ENCODE measurements at regions not wholly inside any gene's neighbourhood (a gene's known extent, or its start where the extent isn't known, plus 50 kb on each side); places are given as distances from the start of the nearest gene placed in this dataset.
"Not testable (repeated sequence)": the region's sequence is repeated elsewhere in the genome, so short reads cannot be mapped to it uniquely, and the experiment has no call there.

DNA sequence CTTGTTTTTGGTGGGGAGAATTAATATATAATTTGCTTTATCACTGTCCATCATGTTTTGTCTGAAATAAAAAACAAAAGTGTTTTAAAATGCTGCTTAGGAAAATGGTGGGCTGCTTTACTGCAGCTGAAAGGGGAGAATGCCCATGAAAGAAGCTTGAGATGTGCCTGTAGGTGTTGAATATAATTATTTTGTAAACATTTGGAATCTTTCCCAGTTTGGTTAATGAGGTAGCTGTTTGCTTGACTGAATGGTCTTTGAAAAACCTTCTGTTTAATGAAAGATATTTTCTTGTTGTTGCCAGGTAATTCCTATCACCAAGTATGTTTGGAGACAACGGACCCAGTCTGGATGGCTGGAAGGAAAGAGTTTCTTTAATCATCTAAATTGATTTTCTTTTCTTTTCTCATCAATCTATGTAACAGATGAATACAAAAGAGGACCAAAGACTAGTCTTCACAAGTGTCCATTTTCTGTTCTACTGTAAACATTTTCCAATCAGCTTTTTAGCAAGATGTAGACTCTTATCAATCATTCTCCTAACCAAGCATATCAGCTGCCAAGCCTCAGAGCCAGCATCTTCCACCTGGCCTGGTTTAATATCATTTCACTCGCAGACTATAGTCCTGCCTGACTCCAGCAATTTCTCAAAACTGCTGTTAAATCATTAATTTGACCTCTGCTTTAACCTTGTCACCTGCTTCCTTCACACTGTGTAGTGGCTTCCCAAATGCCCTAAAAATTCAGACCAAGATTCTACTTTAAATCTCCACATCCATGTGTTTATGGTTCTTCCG is 441.2 kb upstream of the CHD1 start:
- Mint-ChIP-seq H3K4me1 (no peaks in the 10 kb centered on the region), H3K9me3 (peaks cover 5% of the 10 kb centered on the region), H3K27ac (no peak overlapping the region), H3K36me3 (no peaks in the 10 kb centered on the region), H3K4me3 (no peak overlapping the region), H3K27me3 (no peaks in the 10 kb centered on the region)
- POLR2A ChIA-PET, result no interaction called here
- DNase-seq (no peak), ATAC-seq (ENCODE audit: low read depth) (no peak)

GRCh38 chr5:99368726-99369125 is 439.9 kb upstream of the CHD1 start:
- Mint-ChIP-seq H3K9me3 (peaks cover 5% of the 10 kb centered on the region), H3K4me1 (no peaks in the 10 kb centered on the region), H3K36me3 (no peaks in the 10 kb centered on the region), H3K27ac (no peak overlapping the region), H3K27me3 (no peaks in the 10 kb centered on the region), H3K4me3 (no peak overlapping the region)
- ATAC-seq (ENCODE audit: low read depth) (no peak), DNase-seq (no peak)
- POLR2A ChIA-PET, result no interaction called here

- ATAC-seq (ENCODE audit: low read depth) (no peak), DNase-seq (no peak)
- H3K27ac Mint-ChIP-seq, result no peak overlapping the region
- H3K9me3 Mint-ChIP-seq, result peaks cover 2% of the 10 kb centered on the region
- POLR2A ChIA-PET, result no interaction called here
- no peaks in the 10 kb centered on the region for H3K36me3 Mint-ChIP-seq
- H3K4me3 Mint-ChIP-seq, result no peak overlapping the region
- H3K27me3 Mint-ChIP-seq, result no peaks in the 10 kb centered on the region
- no peaks in the 10 kb centered on the region for H3K4me1 Mint-ChIP-seq
Measured at GRCh38 chr5:99355881-99356280, 427.1 kb upstream of the CHD1 start.

GRCh38 chr5:99349787-99350186 is 421.0 kb upstream of the CHD1 start:
- DNase-seq (no peak), ATAC-seq (ENCODE audit: low read depth) (no peak)
- no peak overlapping the region for H3K4me3 Mint-ChIP-seq
- H3K27ac Mint-ChIP-seq, result no peak overlapping the region
- no peaks in the 10 kb centered on the region for H3K27me3 Mint-ChIP-seq
- peaks cover 2% of the 10 kb centered on the region for H3K9me3 Mint-ChIP-seq
- no peaks in the 10 kb centered on the region for H3K4me1 Mint-ChIP-seq
- POLR2A ChIA-PET, result no interaction called here
- H3K36me3 Mint-ChIP-seq, result no peaks in the 10 kb centered on the region

- POLR2A ChIA-PET, result no interaction called here
- no peaks in the 10 kb centered on the region for H3K9me3 Mint-ChIP-seq
- H3K4me1 Mint-ChIP-seq, result no peaks in the 10 kb centered on the region
- no peaks in the 10 kb centered on the region for H3K36me3 Mint-ChIP-seq
- H3K27me3 Mint-ChIP-seq, result no peaks in the 10 kb centered on the region
- DNase-seq (no peak), ATAC-seq (ENCODE audit: low read depth) (no peak)
- H3K4me3 Mint-ChIP-seq, result no peak overlapping the region
- no peak overlapping the region for H3K27ac Mint-ChIP-seq
Measured at GRCh38 chr5:99348597-99348996, 419.8 kb upstream of the CHD1 start.

- H3K4me3 Mint-ChIP-seq; H3K27me3 Mint-ChIP-seq; POLR2A ChIA-PET; H3K27ac Mint-ChIP-seq; H3K4me1 Mint-ChIP-seq; H3K36me3 Mint-ChIP-seq; ATAC-seq (ENCODE audit: low read depth); DNase-seq: not testable (repeated sequence)
- H3K9me3 Mint-ChIP-seq, result peaks cover 16% of the 10 kb centered on the region
Measured at GRCh38 chr5:99339758-99340157, 411.0 kb upstream of the CHD1 start.

DNA sequence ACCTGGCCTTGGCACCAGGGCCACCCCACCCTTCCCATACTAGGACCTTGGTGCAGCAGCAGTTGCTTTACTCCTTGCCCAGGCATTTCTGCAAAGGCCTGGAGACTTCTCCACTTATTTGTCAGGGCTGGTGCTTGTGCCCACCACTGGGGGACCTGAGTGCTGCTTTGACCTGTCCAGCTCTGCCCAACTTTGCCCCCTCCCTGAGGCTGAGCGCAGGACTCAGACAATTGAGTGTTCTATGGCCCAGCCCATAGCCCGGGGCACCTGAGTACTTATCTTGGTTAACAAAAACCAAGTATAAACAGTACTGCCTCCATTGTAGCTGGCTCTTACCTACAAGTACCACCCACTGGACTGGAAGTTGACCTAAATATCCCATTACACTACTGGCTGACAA is 406.1 kb upstream of the CHD1 start:
- Mint-ChIP-seq H3K27ac (no peak overlapping the region), H3K36me3 (no peaks in the 10 kb centered on the region), H3K27me3 (no peaks in the 10 kb centered on the region), H3K4me1 (no peaks in the 10 kb centered on the region), H3K4me3 (no peak overlapping the region), H3K9me3 (peaks cover 14% of the 10 kb centered on the region)
- DNase-seq (no peak), ATAC-seq (ENCODE audit: low read depth) (no peak)
- POLR2A ChIA-PET, result no interaction called here

DNA sequence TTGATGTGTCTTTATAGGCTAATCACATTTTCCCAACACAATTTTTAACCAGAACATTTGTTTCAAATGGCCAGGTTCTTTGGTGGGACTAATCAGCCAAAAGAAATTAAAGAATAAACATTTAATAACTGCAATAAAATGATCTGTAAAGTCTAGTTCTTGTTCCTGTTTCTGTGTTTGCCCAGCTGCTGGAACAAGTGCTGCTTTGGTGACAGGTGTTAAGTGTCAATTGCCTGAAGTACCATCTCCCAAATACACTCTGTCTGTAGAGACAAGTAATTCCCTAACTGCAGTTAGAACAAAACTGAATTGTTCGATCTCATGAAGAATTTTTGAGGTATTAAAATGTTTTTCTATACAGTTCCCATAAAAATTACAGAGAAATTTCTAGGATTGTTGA is 402.3 kb upstream of the CHD1 start:
- H3K9me3 Mint-ChIP-seq, result peaks cover 6% of the 10 kb centered on the region
- H3K4me1 Mint-ChIP-seq, result no peaks in the 10 kb centered on the region
- no peaks in the 10 kb centered on the region for H3K27me3 Mint-ChIP-seq
- DNase-seq (no peak), ATAC-seq (ENCODE audit: low read depth) (no peak)
- H3K27ac Mint-ChIP-seq, result no peak overlapping the region
- no peaks in the 10 kb centered on the region for H3K36me3 Mint-ChIP-seq
- POLR2A ChIA-PET, result no interaction called here
- no peak overlapping the region for H3K4me3 Mint-ChIP-seq

DNA sequence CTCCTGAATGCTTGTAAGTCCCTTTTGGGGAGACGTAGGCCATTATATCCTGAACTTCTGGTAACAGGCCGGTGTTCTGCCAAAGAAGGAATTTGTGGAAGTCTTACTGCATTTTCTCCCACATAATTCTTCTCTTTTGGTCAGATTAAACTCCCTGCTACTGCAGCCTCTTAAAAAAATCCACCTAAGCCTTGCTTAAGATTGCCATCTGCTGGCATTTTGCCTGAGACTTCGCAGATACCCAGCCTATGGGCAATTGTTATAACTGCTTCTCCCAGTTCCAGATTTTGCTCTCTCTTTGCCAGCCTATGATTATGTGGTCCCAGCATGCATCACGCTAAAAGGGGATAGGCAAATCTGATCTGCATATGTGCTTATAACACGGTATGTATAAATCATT is 391.6 kb upstream of the CHD1 start:
- H3K36me3 Mint-ChIP-seq, result no peaks in the 10 kb centered on the region
- no peaks in the 10 kb centered on the region for H3K27me3 Mint-ChIP-seq
- peaks cover 3% of the 10 kb centered on the region for H3K9me3 Mint-ChIP-seq
- POLR2A ChIA-PET, result no interaction called here
- no peaks in the 10 kb centered on the region for H3K4me1 Mint-ChIP-seq
- H3K27ac Mint-ChIP-seq, result no peak overlapping the region
- no peak for DNase-seq
- no peak for ATAC-seq (ENCODE audit: low read depth)
- H3K4me3 Mint-ChIP-seq, result no peak overlapping the region

GRCh38 chr5:99317136-99317535 is 388.3 kb upstream of the CHD1 start:
- Mint-ChIP-seq H3K36me3 (no peaks in the 10 kb centered on the region), H3K27ac (no peak overlapping the region), H3K4me1 (no peaks in the 10 kb centered on the region), H3K4me3 (no peak overlapping the region), H3K27me3 (no peaks in the 10 kb centered on the region), H3K9me3 (peaks cover 3% of the 10 kb centered on the region)
- POLR2A ChIA-PET, result no interaction called here
- no peak for ATAC-seq (ENCODE audit: low read depth)
- no peak for DNase-seq

- H3K9me3 Mint-ChIP-seq, result peaks cover 3% of the 10 kb centered on the region
- H3K4me1 Mint-ChIP-seq, result no peaks in the 10 kb centered on the region
- ATAC-seq (ENCODE audit: low read depth) (no peak), DNase-seq (no peak)
- H3K27me3 Mint-ChIP-seq, result no peaks in the 10 kb centered on the region
- H3K27ac Mint-ChIP-seq, result no peak overlapping the region
- POLR2A ChIA-PET, result no interaction called here
- no peaks in the 10 kb centered on the region for H3K36me3 Mint-ChIP-seq
- no peak overlapping the region for H3K4me3 Mint-ChIP-seq
Measured at GRCh38 chr5:99316484-99316883, 387.7 kb upstream of the CHD1 start.

DNA sequence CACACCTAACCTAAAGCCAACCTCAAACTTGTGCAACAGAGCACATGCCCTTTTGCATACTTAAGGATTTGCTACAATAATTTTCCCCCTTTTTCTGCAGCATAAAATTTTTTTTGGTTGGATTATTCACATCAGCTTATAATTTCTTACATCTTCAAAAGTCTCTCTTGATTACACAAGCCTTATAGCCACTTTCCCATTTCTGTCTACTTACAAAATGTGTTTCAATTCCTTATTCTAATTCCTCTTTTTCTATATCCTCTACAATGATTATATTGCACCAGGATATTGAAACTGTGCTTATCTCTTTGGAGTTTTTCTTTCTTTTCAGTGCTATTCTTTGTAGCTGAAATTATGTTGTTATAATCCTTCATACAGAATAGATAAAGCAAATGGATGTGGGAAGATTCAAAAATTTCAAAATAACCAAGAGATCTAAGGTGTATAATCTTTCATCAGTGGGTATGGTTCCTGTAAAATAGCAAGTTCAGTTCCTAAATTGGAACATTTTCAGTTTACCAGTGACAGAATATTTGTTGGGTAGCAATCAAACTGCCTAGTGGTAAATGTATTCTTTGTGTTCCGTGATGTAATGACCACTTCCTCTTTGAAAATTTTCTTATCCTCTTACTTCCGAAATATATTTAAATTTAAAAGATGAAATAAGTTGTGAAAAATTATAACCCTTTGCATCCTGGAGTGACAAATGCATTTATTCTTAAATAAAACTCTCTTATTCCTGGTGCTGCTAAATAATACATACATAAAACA is 386.8 kb upstream of the CHD1 start:
- Mint-ChIP-seq H3K27ac (no peak overlapping the region), H3K4me1 (no peaks in the 10 kb centered on the region), H3K36me3 (no peaks in the 10 kb centered on the region), H3K9me3 (peaks cover 3% of the 10 kb centered on the region), H3K27me3 (no peaks in the 10 kb centered on the region), H3K4me3 (no peak overlapping the region)
- ATAC-seq (ENCODE audit: low read depth) (no peak), DNase-seq (no peak)
- POLR2A ChIA-PET, result no interaction called here

DNA sequence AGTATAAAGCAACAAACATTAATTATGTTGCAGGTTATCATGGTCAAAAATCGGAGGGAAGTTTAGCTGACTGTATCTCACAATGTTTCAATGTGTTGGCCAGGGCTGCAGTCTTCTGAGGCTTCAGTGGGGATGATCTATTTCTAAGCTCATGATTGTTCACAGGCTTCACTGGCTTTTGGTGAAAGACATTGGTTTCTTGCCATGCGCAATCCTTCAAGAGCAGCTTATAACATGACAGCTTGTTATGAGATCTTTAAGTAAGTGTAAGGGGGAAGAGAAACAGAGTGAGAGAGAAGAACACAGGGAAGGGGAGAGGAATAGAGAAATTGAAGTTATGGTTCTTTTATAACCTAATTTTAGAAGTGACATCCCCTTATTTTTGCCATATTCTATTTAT is 385.9 kb upstream of the CHD1 start:
- Mint-ChIP-seq H3K36me3 (no peaks in the 10 kb centered on the region), H3K9me3 (peaks cover 3% of the 10 kb centered on the region), H3K4me1 (no peaks in the 10 kb centered on the region), H3K27me3 (no peaks in the 10 kb centered on the region), H3K27ac (no peak overlapping the region), H3K4me3 (no peak overlapping the region)
- ATAC-seq (ENCODE audit: low read depth) (no peak), DNase-seq (no peak)
- POLR2A ChIA-PET, result no interaction called here

- H3K4me1 Mint-ChIP-seq, result no peaks in the 10 kb centered on the region
- POLR2A ChIA-PET, result no interaction called here
- ATAC-seq (ENCODE audit: low read depth) (no peak), DNase-seq (no peak)
- H3K27me3 Mint-ChIP-seq, result no peaks in the 10 kb centered on the region
- H3K27ac Mint-ChIP-seq, result no peak overlapping the region
- no peaks in the 10 kb centered on the region for H3K9me3 Mint-ChIP-seq
- H3K4me3 Mint-ChIP-seq, result no peak overlapping the region
- H3K36me3 Mint-ChIP-seq, result no peaks in the 10 kb centered on the region
Measured at GRCh38 chr5:99308131-99308530, 379.3 kb upstream of the CHD1 start.
